BJ (cell line): ENCODE measurements at regions not wholly inside any gene's neighbourhood (a gene's known extent, or its start where the extent isn't known, plus 50 kb on each side); places are given as distances from the start of the nearest gene placed in this dataset.
A peak's percentile ranks its signal among the peaks of the same experiment; 100 is the strongest.
"Not testable (repeated sequence)": the region's sequence is repeated elsewhere in the genome, so short reads cannot be mapped to it uniquely, and the experiment has no call there.

Experiments
- CTCF ChIA-PET: fragments of 350-600 bp; formaldehyde crosslinking; extraction: SDS; loops from one replicate; lab custom pipeline; 2021; ENCODE audit warnings: antibody characterized with exemption, inconsistent platforms; lab: Yijun Ruan, JAX
- POLR2A ChIA-PET: fragments of 300-600 bp; sonication (Branson Sonifier 250); formaldehyde crosslinking; extraction: SDS; loops from one replicate; lab custom pipeline; 2021; ENCODE audit warnings: antibody characterized with exemption; lab: Charles Lee
- DNase-seq: peaks from one replicate; pipeline ENCODE4 v3.0.0-alpha.2; 2011; ENCODE audit warnings: low read depth
- H3K27me3 ChIP-seq: 2 replicates; pipeline ENCODE4 v1.6.0; 2011; ENCODE audit warnings: low read length; ENCODE audit not compliant: control insufficient read depth, insufficient read depth
- H3K36me3 ChIP-seq: 2 replicates; pipeline ENCODE4 v1.5.1; 2011; ENCODE audit warnings: low read length; ENCODE audit not compliant: control insufficient read depth, insufficient read depth
- H3K4me3 ChIP-seq: 2 replicates; pipeline ENCODE4 v1.5.1; 2011; ENCODE audit warnings: low read depth, mild to moderate bottlenecking, control low read depth, low read length
- TF ChIP-seq, protein P1 (sequence below): IDR thresholded peaks from 2 replicates; pipeline ENCODE4 v1.5.1; 2011; ENCODE audit warnings: low read depth, mild to moderate bottlenecking, control low read depth, inconsistent platforms, low read length, moderate library complexity; ENCODE audit not compliant: insufficient read depth

DNA sequence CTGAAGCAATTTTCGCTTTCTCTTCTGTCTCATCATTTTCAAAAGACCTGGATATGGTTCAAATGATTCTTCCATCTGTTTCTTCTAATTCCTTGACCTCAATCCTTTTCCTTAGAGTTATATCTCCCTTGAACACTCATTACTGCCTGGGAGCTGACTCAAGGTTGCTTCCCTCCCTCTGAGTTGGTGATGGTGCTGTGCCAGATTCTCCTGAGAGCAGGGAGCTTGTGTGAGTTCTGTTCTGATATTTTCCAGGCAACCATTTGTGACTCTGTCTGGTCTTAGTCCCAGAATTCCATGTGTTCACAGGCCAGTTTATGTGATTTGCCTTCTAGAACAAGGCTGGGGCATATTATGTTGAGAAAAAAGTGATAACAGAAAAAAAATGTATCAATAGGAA lies 505.1 kb upstream of the SYT1 start:
- TF ChIP-seq, protein P1, sequence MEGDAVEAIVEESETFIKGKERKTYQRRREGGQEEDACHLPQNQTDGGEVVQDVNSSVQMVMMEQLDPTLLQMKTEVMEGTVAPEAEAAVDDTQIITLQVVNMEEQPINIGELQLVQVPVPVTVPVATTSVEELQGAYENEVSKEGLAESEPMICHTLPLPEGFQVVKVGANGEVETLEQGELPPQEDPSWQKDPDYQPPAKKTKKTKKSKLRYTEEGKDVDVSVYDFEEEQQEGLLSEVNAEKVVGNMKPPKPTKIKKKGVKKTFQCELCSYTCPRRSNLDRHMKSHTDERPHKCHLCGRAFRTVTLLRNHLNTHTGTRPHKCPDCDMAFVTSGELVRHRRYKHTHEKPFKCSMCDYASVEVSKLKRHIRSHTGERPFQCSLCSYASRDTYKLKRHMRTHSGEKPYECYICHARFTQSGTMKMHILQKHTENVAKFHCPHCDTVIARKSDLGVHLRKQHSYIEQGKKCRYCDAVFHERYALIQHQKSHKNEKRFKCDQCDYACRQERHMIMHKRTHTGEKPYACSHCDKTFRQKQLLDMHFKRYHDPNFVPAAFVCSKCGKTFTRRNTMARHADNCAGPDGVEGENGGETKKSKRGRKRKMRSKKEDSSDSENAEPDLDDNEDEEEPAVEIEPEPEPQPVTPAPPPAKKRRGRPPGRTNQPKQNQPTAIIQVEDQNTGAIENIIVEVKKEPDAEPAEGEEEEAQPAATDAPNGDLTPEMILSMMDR, result no peak
- H3K4me3 ChIP-seq, result no peak overlapping the region
- no peaks in the 10 kb centered on the region for H3K27me3 ChIP-seq
- POLR2A ChIA-PET, result no interaction called here
- no peaks in the 10 kb centered on the region for H3K36me3 ChIP-seq
- peak; percentile 4 for DNase-seq
- CTCF ChIA-PET, result no interaction called here

DNA sequence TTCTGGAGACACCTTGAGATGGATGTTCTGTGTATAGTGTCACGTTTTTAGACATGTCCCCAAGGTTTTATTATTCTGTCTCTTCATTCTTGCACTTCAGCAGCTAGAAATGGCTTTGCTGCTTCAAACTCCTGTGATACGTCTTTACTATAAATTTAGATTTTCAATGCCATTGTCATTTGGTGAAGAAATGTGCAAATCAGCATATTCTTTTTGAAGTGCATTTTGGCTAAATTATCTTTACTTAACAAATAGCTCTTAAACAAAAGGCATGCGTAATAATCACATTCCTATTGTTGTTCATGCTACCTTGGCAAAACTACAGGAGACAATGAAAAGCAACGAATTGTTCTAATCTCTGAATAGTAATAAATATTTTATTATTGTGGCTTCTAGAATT lies 502.9 kb upstream of the SYT1 start:
- no peak overlapping the region for H3K4me3 ChIP-seq
- TF ChIP-seq, protein P1, result no peak
- DNase-seq, result no peak
- ChIA-PET CTCF (no interaction called here), POLR2A (no interaction called here)
- H3K36me3 ChIP-seq, result no peaks in the 10 kb centered on the region
- H3K27me3 ChIP-seq, result no peaks in the 10 kb centered on the region

DNA sequence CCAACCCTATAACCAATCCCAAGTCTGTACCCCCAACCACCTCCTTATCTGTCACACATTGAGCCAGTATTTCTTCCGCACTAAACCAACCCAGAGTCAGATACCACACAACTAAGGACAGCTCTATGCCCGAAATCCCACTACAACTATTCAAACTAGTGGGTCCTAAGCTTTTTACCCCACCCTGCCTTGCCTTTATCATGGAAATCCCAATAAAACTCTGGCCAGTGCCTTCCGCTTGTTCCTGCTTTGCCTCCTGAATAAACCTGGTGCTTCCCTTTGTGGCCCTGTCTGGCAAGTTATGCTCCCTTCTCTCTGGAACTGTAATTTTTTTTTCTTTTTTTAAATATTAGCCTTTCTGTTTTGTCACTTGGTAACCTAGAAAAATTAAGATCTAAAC lies 493.3 kb upstream of the SYT1 start:
- no peaks in the 10 kb centered on the region for H3K27me3 ChIP-seq
- H3K36me3 ChIP-seq, result no peaks in the 10 kb centered on the region
- TF ChIP-seq, protein P1, result no peak
- ChIA-PET POLR2A (no interaction called here), CTCF (no interaction called here)
- H3K4me3 ChIP-seq, result no peak overlapping the region
- DNase-seq, result no peak

DNA sequence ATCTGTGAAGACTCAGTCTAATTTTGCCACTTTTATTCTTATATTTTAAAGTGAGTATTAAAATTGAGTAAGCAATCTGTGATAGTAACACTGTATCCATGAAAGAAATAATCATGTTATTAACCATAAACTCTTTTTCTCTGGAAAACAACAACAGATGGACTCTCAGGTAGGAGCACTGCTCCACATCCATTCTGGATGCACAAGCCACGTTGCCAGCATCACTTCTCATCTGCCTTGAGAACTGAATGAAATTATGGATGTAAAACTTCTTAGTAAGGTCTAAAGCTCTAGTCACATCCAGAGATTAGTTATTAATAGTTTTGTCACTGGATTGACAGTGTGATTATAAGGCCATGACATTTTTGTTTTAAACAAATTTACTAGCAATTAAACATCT lies 489.1 kb upstream of the SYT1 start:
- TF ChIP-seq, protein P1, result no peak
- POLR2A ChIA-PET, result no interaction called here
- CTCF ChIA-PET, result no interaction called here
- no peak for DNase-seq
- Histone ChIP-seq H3K4me3 (no peak overlapping the region), H3K27me3 (no peaks in the 10 kb centered on the region), H3K36me3 (no peaks in the 10 kb centered on the region)

DNA sequence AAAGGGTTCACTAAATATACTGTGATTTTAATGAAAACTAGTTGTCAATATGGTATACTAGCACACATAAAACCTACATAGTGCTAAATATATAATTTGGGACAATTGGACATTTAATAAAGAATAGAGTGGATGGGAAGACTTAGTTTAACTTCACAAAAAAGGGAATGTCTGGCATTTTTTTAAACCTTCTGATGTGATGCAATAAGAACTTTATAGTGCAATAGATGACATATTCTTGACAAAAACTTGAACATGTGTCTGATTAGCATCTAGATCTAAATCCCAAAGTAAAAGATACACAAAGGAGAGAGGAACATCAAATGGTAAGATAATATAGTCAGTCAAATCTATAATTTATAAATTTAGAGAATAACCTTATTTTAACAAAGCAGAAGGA lies 488.3 kb upstream of the SYT1 start:
- H3K27me3 ChIP-seq, result no peaks in the 10 kb centered on the region
- H3K36me3 ChIP-seq, result no peaks in the 10 kb centered on the region
- TF ChIP-seq, protein P1, result no peak
- CTCF ChIA-PET, result no interaction called here
- no peak overlapping the region for H3K4me3 ChIP-seq
- POLR2A ChIA-PET, result no interaction called here
- DNase-seq, result no peak

DNA sequence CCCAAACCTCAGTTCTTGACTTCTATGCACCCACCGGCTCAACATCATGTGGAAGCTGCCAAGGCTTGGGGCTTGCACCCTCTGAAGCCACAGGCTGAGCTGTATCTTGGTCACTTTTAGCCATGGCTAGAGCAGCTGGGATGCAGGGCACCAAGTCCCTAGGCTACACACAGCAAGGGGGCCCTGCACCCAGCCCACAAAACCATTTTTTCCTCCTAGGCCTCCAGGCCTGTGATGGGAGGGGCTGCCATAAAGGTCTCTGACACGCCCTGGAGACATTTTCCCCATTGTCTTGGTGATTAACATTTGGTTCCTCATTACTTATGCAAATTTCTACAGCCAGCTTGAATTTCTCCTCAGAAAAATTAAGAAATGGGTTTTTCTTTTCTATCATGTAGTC lies 485.5 kb upstream of the SYT1 start:
- DNase-seq, H3K36me3 ChIP-seq, CTCF ChIA-PET, H3K27me3 ChIP-seq, H3K4me3 ChIP-seq, POLR2A ChIA-PET: not testable (repeated sequence)
